BLaER1 treated with 17β-estradiol and CSF1 and Interleukin-3, amounts not matched to agents 10 nM and 100 nM (cell line): ENCODE measurements at regions not wholly inside any gene's neighbourhood (a gene's known extent, or its start where the extent isn't known, plus 50 kb on each side); places are given as distances from the start of the nearest gene placed in this dataset.
A peak's percentile ranks its signal among the peaks of the same experiment; 100 is the strongest.

Experiments used
- H3K27ac ChIP-seq, 11 experiments: shearing (Covaris generic); formaldehyde crosslinking; 2 replicates each; pipeline ENCODE4 v1.8.1; 2022
- H3K27me3 ChIP-seq, 11 experiments: shearing (Covaris generic); formaldehyde crosslinking; 2 replicates each; pipeline ENCODE4 v1.8.1; 2022
- H3K36me3 ChIP-seq, 11 experiments: shearing (Covaris generic); formaldehyde crosslinking; 2 replicates each; pipeline ENCODE4 v1.8.1; 2022
- H3K4me1 ChIP-seq, 10 experiments: shearing (Covaris generic); formaldehyde crosslinking; 2 replicates each; pipeline ENCODE4 v1.8.1; 2022
- H3K4me2 ChIP-seq, 11 experiments: shearing (Covaris generic); formaldehyde crosslinking; 2 replicates each; pipeline ENCODE4 v1.8.1; 2022
- H3K4me3 ChIP-seq, 10 experiments: shearing (Covaris generic); formaldehyde crosslinking; 2 replicates each; pipeline ENCODE4 v1.8.1; 2022
- H3K9ac ChIP-seq, 11 experiments: shearing (Covaris generic); formaldehyde crosslinking; 2 replicates each; pipeline ENCODE4 v1.8.1; 2022
- H3K9me3 ChIP-seq, 11 experiments: shearing (Covaris generic); formaldehyde crosslinking; replicated peaks in 1 of 11; 2 replicates each; pipeline ENCODE4 v1.8.1; 2022
- H4K20me1 ChIP-seq, 11 experiments: shearing (Covaris generic); formaldehyde crosslinking; 2 replicates each; pipeline ENCODE4 v1.8.1; 2022
- Cebpa-rat ChIP-seq, 11 experiments: shearing (Covaris generic); IDR thresholded peaks; 2 replicates each; pipeline ENCODE4 v1.8.1; 2022

- Histone ChIP-seq H4K20me1 (0 out of 22 replicates have a peak, but pooled peaks cover 0 to 5% (median 0%) of the 10 kb centered on the region in 11 experiments), H3K4me3 (no peak overlapping the region), H3K9me3 (peaks cover 5 to 16% (median 14%) of the 10 kb centered on the region in 11 experiments; a peak in 19 of 22 replicates), H3K4me2 (peak overlapping the region in 8 of 11 experiments; percentile 45 to 87 (median 63); a peak in 10 of 22 replicates), H3K27ac (no peak overlapping the region), H3K9ac (no peak overlapping the region), H3K27me3 (peaks cover 0 to 20% (median 0%) of the 10 kb centered on the region in 11 experiments; a peak in 2 of 22 replicates), H3K36me3 (no peaks in the 10 kb centered on the region), H3K4me1 (peaks cover 13 to 52% (median 41%) of the 10 kb centered on the region in 10 experiments)
- no peak for TF ChIP-seq Cebpa-rat (IDR thresholded peaks at IDR 0.05)
Observed at GRCh38 chr16:86640265-86640843, 62.0 kb downstream of the FOXL1 start.

GRCh38 chr16:86642087-86642486, 63.7 kb downstream of the FOXL1 start:
- no peaks in the 10 kb centered on the region for H4K20me1 ChIP-seq
- no peak overlapping the region for H3K4me2 ChIP-seq
- TF ChIP-seq Cebpa-rat (IDR thresholded peaks at IDR 0.05): no peak
- no peak overlapping the region for H3K4me3 ChIP-seq
- peaks cover 5 to 18% (median 15%) of the 10 kb centered on the region in 11 experiments; a peak in 20 of 22 replicates for H3K9me3 ChIP-seq
- 0 out of 22 replicates have a peak, but pooled peaks cover 0 to 9% (median 0%) of the 10 kb centered on the region in 11 experiments for H3K27me3 ChIP-seq
- H3K4me1 ChIP-seq: peaks cover 0 to 36% (median 25%) of the 10 kb centered on the region in 10 experiments; a peak in 16 of 20 replicates
- no peak overlapping the region for H3K27ac ChIP-seq
- no peaks in the 10 kb centered on the region for H3K36me3 ChIP-seq
- no peak overlapping the region for H3K9ac ChIP-seq

DNA sequence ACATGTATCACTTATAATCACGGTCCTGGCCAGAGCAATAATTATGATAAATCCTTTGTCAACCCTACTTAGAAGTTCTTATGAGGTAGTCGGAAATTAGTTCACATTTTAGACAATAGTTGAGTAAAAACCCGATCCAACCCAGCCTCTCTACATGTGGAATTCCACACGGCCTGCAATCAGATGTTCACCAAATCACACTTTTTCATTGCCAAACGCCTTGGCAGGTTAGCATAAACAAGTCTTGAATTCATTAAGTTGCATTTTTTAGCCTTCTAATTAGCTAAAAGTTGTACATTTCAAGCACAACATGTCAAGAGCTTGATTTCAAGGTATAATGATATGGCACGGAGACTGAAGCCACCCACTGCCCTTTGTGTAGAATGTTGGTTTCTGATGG, 65.3 kb downstream of the FOXL1 start:
- H3K27ac ChIP-seq: no peak overlapping the region
- H3K9ac ChIP-seq: no peak overlapping the region
- no peak overlapping the region for H3K4me3 ChIP-seq
- no peaks in the 10 kb centered on the region for H4K20me1 ChIP-seq
- peaks cover 7 to 29% (median 25%) of the 10 kb centered on the region in 11 experiments; a peak in 20 of 22 replicates for H3K9me3 ChIP-seq
- no peak for TF ChIP-seq Cebpa-rat (IDR thresholded peaks at IDR 0.05)
- H3K4me2 ChIP-seq: no peak overlapping the region
- H3K27me3 ChIP-seq: 0 out of 22 replicates have a peak, but pooled peaks cover 0 to 4% (median 0%) of the 10 kb centered on the region in 11 experiments
- H3K36me3 ChIP-seq: no peaks in the 10 kb centered on the region
- H3K4me1 ChIP-seq: peaks cover 0 to 20% (median 13%) of the 10 kb centered on the region in 10 experiments; a peak in 16 of 20 replicates

DNA sequence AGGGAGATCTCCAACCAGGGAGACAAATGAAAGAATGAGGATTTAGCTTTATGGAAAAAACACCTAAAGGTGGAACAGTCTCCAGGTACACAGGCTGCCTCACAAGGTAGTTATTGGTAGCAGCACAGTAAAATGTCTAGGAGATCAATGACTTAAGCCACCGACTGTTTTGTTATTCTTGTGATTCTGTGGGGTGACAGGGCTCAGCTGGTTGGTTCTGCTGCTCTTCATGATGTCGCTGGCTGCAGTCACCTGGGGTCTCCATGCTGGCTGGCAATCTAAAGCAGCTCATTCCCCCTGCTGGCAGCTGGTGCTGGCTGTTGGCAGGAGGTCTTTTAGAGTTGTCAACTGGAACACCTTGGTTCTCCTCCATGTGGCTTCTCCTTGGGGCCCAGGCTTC, 69.2 kb downstream of the FOXL1 start:
- peaks cover 1 to 18% (median 11%) of the 10 kb centered on the region in 11 experiments; a peak in 15 of 22 replicates for H3K9me3 ChIP-seq
- no peak overlapping the region for H3K4me3 ChIP-seq
- H4K20me1 ChIP-seq: no peaks in the 10 kb centered on the region
- H3K27ac ChIP-seq: no peak overlapping the region
- no peak overlapping the region for H3K9ac ChIP-seq
- H3K36me3 ChIP-seq: no peaks in the 10 kb centered on the region
- no peak for TF ChIP-seq Cebpa-rat (IDR thresholded peaks at IDR 0.05)
- H3K27me3 ChIP-seq: no peaks in the 10 kb centered on the region
- no peak overlapping the region for H3K4me2 ChIP-seq
- no peaks in the 10 kb centered on the region for H3K4me1 ChIP-seq

DNA sequence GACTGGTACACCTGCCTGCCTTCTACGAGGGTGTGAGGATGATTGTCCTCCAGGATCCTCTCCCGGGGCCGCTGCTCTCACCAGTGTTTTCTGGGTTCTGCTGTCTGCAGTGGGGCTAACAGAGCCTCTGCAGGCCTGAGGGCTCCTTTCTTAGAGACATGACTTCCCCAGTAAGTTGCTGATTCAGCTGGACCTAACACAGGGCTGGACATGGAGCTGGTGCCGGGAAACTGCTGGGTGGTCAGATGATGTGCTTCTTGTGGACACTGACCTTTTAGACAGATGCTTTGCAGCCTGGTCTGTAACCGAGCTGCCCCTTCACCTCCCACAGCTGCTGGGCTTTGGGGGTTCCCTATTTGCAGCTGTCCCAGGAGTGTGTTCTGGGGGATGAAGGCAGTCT, 71.5 kb downstream of the FOXL1 start:
- H3K27ac ChIP-seq: no peak overlapping the region
- no peak overlapping the region for H3K9ac ChIP-seq
- H3K4me1 ChIP-seq: no peaks in the 10 kb centered on the region
- H3K36me3 ChIP-seq: no peaks in the 10 kb centered on the region
- H3K4me2 ChIP-seq: no peak overlapping the region
- H3K9me3 ChIP-seq: peaks cover 0 to 27% (median 11%) of the 10 kb centered on the region in 11 experiments; a peak in 13 of 22 replicates
- TF ChIP-seq Cebpa-rat (IDR thresholded peaks at IDR 0.05): no peak
- H3K4me3 ChIP-seq: no peak overlapping the region
- no peaks in the 10 kb centered on the region for H3K27me3 ChIP-seq
- H4K20me1 ChIP-seq: no peaks in the 10 kb centered on the region

DNA sequence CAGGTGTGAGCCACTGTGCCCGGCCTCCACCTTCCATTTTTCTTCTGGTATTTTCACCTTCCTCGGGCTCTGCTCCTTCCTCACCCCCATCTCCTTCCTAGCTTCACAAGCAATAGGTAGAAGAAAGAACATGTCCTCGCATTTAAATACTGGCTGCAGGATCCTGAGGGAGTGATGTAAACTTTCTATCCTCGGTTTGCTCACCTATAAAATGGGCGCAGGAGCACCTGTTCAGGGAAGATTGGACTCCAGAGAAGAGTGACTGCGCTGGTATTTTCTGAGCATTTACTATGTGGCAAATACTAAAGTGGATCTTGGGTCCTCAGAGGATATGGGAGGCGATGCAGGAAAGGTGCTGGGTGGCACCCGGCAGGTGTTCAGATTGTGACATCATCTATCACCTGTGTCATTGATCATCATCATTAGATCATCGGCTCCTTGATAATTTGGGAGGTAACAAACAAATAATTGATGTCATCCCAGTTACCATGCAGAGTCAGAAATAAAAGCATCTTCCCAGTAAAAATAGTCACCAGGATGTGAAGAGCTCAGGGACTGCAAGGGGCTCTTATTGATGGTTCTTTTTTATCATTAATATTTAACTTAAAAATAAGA, 72.8 kb downstream of the FOXL1 start:
- no peak overlapping the region for H3K4me2 ChIP-seq
- H3K36me3 ChIP-seq: no peaks in the 10 kb centered on the region
- H3K27ac ChIP-seq: no peak overlapping the region
- H4K20me1 ChIP-seq: no peaks in the 10 kb centered on the region
- no peaks in the 10 kb centered on the region for H3K27me3 ChIP-seq
- no peak overlapping the region for H3K4me3 ChIP-seq
- H3K4me1 ChIP-seq: no peaks in the 10 kb centered on the region
- H3K9me3 ChIP-seq: peaks cover 0 to 27% (median 11%) of the 10 kb centered on the region in 11 experiments; a peak in 13 of 22 replicates
- no peak overlapping the region for H3K9ac ChIP-seq
- TF ChIP-seq Cebpa-rat (IDR thresholded peaks at IDR 0.05): no peak

- H3K36me3 ChIP-seq: no peaks in the 10 kb centered on the region
- no peak overlapping the region for H3K4me3 ChIP-seq
- H3K27me3 ChIP-seq: no peaks in the 10 kb centered on the region
- no peak overlapping the region for H3K9ac ChIP-seq
- H3K27ac ChIP-seq: no peak overlapping the region
- no peak for TF ChIP-seq Cebpa-rat (IDR thresholded peaks at IDR 0.05)
- peaks cover 0 to 27% (median 11%) of the 10 kb centered on the region in 11 experiments; a peak in 13 of 22 replicates for H3K9me3 ChIP-seq
- H3K4me2 ChIP-seq: no peak overlapping the region
- H3K4me1 ChIP-seq: no peaks in the 10 kb centered on the region
- no peaks in the 10 kb centered on the region for H4K20me1 ChIP-seq
Observed at GRCh38 chr16:86651823-86652222, 73.5 kb downstream of the FOXL1 start.

GRCh38 chr16:86653285-86654006, 75.1 kb downstream of the FOXL1 start:
- H3K4me2 ChIP-seq: no peak overlapping the region
- H3K27me3 ChIP-seq: no peaks in the 10 kb centered on the region
- H3K9ac ChIP-seq: no peak overlapping the region
- no peak overlapping the region for H3K27ac ChIP-seq
- no peaks in the 10 kb centered on the region for H3K36me3 ChIP-seq
- H3K9me3 ChIP-seq: peaks cover 0 to 11% (median 0%) of the 10 kb centered on the region in 11 experiments; a peak in 6 of 22 replicates
- H4K20me1 ChIP-seq: no peaks in the 10 kb centered on the region
- H3K4me1 ChIP-seq: no peaks in the 10 kb centered on the region
- no peak overlapping the region for H3K4me3 ChIP-seq
- no peak for TF ChIP-seq Cebpa-rat (IDR thresholded peaks at IDR 0.05)

- Histone ChIP-seq H3K9ac (no peak overlapping the region), H3K27ac (no peak overlapping the region), H3K4me2 (no peak overlapping the region), H4K20me1 (no peaks in the 10 kb centered on the region), H3K4me1 (no peaks in the 10 kb centered on the region), H3K36me3 (no peaks in the 10 kb centered on the region), H3K4me3 (no peak overlapping the region), H3K9me3 (peaks cover 5 to 22% (median 12%) of the 10 kb centered on the region in 11 experiments; a peak in 15 of 22 replicates), H3K27me3 (no peaks in the 10 kb centered on the region)
- TF ChIP-seq Cebpa-rat (IDR thresholded peaks at IDR 0.05): no peak
Observed at GRCh38 chr16:86657972-86658371, 79.6 kb downstream of the FOXL1 start.
